ENCODE measurements at regions not wholly inside any gene's neighbourhood (a gene's known extent, or its start where the extent isn't known, plus 50 kb on each side); places are given as distances from the start of the nearest gene placed in this dataset.

DNA sequence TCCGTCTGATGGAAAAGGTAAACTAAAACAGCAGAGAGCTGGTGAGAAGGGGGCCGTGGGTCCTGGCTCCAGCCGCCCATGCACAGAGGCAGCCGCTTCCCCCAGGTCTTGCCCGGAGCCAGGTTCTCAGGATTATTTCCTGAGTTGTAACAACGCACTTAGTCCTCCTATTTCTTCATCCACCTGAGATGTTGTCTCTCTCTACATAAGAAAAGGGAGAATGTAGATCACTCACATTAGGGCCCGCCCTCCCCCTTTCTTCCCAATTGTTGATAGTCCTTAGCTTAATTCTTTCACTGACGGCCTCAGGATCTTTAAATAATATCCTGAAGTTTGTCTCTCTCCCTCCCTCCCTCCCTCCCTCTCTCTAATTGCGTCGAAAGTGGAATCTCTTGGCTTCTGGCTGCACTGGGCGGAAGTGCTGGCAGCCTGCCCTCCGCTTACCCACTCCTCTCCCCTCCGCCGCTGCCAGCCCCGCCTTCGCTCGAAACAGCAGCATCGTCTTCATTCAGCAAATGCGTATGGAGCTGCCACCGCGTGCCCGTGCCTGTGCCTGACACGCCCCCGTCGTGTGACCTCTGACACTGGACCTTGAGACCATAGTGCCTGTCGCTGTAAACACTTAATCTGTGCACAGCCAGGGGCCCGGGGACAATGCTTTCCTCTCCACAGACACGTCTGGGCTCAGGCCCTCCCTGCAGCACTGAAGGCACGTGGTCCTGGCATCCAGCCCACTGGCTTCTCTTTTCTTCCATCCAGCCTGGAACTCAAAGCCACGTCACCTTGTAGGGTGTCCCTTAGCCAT, 174.5 kb upstream of the PPP2R2D start:
- TF ChIP-seq, protein P1, sequence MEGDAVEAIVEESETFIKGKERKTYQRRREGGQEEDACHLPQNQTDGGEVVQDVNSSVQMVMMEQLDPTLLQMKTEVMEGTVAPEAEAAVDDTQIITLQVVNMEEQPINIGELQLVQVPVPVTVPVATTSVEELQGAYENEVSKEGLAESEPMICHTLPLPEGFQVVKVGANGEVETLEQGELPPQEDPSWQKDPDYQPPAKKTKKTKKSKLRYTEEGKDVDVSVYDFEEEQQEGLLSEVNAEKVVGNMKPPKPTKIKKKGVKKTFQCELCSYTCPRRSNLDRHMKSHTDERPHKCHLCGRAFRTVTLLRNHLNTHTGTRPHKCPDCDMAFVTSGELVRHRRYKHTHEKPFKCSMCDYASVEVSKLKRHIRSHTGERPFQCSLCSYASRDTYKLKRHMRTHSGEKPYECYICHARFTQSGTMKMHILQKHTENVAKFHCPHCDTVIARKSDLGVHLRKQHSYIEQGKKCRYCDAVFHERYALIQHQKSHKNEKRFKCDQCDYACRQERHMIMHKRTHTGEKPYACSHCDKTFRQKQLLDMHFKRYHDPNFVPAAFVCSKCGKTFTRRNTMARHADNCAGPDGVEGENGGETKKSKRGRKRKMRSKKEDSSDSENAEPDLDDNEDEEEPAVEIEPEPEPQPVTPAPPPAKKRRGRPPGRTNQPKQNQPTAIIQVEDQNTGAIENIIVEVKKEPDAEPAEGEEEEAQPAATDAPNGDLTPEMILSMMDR (IDR thresholded peaks at IDR 0.05; ENCODE audit: low read depth, low read length, poor library complexity, severe bottlenecking): no peak
- no peak for TF ChIP-seq EZH2phosphoT487 (IDR thresholded peaks at IDR 0.05; ENCODE audit: borderline replicate concordance, low read length)

All from DOHH2 (cell line).